HG03097 (cell line): ENCODE measurements at regions not wholly inside any gene's neighbourhood (a gene's known extent, or its start where the extent isn't known, plus 50 kb on each side); places are given as distances from the start of the nearest gene placed in this dataset.

ENCODE experiments used
- ATAC-seq: cut with Tn5 transposase; IDR thresholded peaks from one replicate; pipeline ENCODE4 v1.9.1; 2021; ENCODE audit not compliant: unreplicated experiment, low FRiP score

- no peak for ATAC-seq
Observed at GRCh38 chr1:213669512-213669911, 318.3 kb upstream of the PROX1 start.

- ATAC-seq = no peak
Observed at GRCh38 chr1:213669964-213670691, 317.6 kb upstream of the PROX1 start.

DNA sequence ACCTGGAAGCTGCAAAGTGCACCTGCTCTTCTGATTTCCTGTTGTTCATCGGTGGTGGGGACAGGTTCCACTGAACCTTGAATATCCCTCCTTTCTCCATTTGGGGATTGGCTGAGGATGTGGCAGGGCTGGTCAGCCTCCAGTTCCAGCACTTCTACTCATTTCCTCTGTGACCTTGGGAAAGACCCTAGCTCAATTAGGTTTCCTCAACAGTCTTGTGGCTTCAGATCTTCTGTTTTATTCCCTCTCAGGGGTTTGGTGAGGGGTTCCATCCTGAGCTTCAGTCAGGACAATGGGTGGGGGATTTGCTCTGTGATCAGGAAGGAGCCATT is 317.1 kb upstream of the PROX1 start:
- no peak for ATAC-seq

DNA sequence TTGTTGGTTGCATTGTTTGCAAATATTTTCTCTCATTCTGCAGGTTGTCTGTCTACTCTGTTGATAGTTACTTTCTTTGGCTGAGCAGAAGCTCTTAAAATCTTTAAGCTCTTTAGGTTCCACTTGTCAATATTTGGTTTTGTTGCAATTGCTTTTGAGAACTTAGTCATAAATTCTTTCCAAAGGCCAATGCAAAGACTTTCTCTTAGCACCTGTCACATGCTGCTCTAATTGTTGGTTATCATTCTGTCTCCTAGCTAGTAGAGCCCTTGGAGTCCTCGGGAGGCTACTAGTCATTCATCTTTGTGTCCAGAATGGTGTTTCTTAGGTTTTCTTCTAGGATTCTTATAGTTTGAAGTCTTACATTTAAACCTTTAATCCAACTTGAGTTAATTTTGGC is 312.7 kb upstream of the PROX1 start:
- no peak for ATAC-seq

DNA sequence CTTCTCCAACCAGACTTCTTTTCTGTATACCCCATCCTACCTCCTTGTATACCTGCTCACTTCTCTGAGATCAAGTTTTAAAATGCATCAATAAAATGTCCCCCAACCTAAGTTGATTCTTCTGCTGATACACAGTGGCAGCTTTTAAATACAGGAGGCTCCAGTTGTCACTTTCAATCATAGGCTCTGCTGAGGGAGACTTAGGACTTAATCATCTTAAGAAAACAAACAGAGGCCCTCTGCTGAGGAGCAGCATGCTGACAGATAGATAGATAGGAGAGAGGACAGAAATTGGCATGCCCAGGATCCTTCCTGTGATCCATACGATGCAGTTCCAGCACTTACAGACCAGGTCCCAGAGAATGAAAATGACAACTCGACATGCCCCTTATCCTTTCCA is 311.0 kb upstream of the PROX1 start:
- ATAC-seq = no peak

DNA sequence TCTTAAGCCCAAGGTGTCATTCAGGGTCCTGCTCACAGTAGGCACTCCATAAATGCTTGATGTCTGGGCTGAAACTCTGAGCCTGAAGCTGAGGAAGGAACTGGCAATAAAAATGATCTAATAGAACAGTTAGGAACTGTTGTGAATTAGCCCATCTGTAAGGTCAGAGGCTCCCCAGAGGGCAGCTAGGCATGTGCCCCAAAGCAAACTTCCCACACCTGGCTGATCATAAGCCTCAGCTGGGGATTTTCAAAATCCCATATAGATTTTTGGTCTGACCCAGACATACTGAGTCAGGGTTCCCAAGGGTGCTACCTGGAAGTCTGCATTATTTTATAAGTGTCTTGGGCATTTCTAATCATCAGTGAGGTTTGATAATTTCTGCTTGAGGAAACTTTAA is 309.4 kb upstream of the PROX1 start:
- ATAC-seq = no peak

DNA sequence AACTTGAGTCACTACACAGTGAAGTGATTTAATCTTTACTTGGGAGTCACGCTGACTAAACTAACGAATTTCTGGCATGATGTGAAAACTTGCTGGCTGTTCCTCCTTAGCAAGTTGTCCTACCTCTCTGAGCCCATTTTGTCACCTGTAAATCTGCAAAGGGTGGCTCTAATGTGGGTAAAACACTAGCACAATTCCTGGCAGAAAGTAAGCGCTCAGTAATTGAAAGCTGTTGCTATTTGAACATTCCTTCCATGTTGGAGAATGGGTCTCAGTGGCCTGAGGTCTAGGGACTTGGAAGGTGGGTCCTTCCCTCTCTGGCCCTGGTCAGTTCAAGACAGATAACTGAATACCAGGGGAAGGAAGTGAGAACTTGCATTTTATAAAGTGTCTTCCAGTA is 309.0 kb upstream of the PROX1 start:
- no peak for ATAC-seq

DNA sequence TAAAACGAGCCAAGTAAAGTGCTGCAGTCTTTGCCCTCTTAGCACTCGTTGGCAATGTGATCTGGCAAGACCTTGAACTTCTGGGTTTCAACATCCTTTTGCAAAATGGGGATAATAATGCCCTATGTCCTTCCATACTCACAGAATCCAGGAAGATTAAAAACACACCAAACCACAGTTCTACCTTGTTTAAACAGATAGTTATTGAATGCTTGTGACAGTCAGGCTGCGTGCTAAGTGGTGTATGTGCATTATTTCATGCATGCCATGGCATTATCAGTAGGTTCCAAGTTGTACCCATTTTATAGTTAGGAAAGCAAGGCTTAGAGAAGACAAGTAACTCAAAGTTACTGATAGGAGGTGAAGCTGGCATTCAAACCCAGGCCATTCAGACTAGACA is 308.6 kb upstream of the PROX1 start:
- no peak for ATAC-seq

GRCh38 chr1:213680677-213681325 is 307.0 kb upstream of the PROX1 start:
- ATAC-seq = no peak

GRCh38 chr1:213681788-213682340 is 305.9 kb upstream of the PROX1 start:
- no peak for ATAC-seq

DNA sequence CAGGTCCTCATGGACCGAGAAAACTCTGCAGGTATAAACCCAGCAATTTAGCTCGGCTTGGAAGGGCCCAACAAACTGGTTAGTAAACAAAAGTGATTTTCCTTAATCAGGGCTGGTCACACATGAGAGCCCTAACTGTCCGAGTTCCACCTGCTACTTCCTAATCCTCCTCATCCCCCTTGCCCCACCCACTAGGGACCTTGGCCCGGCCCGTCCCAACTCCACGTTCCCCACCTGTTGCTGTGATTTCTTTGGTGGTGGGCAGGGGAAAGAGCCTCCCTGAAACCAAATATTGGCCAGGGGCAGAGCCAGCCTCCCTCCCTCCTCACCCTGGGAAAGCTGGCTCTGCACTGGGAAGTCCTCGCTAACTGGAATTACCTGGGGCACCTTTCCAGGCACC is 304.2 kb upstream of the PROX1 start:
- ATAC-seq = no peak

- ATAC-seq = no peak
Observed at GRCh38 chr1:213684454-213684853, 303.3 kb upstream of the PROX1 start.

DNA sequence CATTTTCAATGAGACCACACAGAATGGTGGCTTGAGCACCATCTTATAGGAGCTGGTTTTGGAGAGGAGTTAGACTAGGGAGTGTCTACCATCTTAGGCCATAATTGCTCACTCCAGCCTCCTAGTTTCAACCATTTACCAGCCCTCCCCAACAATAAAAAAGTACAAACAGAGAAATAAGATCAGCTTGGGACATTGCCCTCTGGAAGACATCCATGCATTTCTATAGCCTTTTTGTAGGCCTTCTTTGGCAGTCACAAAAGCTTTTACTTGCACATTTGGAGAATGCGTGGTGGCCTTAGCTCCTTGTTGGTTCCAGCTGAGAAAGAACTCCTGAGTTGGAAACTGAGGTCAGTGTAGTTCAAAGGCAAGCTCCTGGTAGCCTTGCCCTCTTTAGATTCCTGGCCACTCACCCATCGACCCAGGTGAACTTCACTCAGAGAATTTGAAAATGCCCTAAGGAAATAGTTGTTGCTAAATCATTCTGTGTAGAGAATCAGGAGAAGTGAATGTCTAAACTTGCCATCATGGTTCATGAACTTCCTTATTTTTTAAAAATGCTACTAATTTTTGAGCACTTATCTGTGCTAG is 301.7 kb upstream of the PROX1 start:
- no peak for ATAC-seq

GRCh38 chr1:213686983-213687382 is 300.8 kb upstream of the PROX1 start:
- ATAC-seq = no peak

- ATAC-seq = no peak
Observed at GRCh38 chr1:213687832-213688231, 299.9 kb upstream of the PROX1 start.

GRCh38 chr1:213688655-213689054 is 299.1 kb upstream of the PROX1 start:
- no peak for ATAC-seq

- no peak for ATAC-seq
Observed at GRCh38 chr1:213689260-213689659, 298.5 kb upstream of the PROX1 start.

GRCh38 chr1:213690341-213690917 is 297.3 kb upstream of the PROX1 start:
- ATAC-seq = no peak

DNA sequence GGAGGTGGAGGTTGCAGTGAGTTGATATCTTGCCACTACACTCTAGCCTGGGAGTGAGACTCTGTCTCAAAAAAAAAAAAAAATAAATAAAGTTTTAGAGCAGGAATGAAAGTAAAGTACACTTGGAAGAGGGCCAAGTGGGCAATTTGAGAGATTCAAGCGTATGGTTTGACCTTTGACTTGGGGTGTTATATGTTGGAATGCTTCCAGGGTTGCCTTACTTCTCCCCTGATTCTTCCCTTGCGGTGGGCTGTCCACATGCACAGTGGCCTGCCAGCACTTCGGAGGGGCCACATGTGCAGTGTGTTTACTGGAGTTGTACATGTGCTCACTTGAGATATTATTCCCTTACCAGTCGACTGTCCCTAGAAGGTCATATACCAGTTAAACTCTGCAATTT is 295.5 kb upstream of the PROX1 start:
- ATAC-seq = no peak

- no peak for ATAC-seq
Observed at GRCh38 chr1:213693864-213694263, 293.9 kb upstream of the PROX1 start.

DNA sequence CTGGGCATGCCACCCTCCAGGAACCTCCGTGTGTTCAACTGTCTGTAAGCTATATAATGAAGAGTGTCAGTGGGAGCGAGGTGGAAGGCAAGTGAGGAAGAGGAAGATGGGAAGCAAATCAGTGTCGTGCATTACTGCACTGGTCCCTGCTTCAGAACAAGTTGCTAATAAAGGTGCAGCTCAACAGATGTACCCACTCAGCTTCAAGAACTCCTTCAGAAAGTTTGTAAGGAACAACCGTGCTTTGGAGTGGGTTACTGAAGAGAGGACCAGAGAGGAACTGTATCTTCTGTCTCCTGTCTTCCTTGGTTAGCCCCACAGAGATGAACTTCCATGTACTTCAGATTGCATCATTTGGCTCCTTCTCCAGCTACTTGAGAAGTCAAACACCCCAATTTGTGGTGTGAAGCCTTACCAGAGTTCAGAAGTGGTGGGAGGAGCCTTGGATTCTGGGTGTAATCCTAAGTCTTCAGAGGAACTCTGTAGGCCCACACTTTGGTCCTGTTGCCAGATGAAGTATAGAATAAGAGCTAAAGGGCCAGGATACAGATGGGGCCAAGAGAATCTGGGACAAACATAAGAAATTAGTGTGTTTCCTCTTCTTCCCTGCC is 290.5 kb upstream of the PROX1 start:
- no peak for ATAC-seq
